GM23338 (cell line): ENCODE measurements at regions not wholly inside any gene's neighbourhood (a gene's known extent, or its start where the extent isn't known, plus 50 kb on each side); places are given as distances from the start of the nearest gene placed in this dataset.

ENCODE experiments used
- ATAC-seq: fragments of 200-7000 bp; cut with Tn5 transposase; 3 replicates; pipeline ENCODE4 v1.9.1; 2020
- DNase-seq: peaks from one replicate; pipeline ENCODE4 v3.0.0-alpha.2; 2015; ENCODE audit warnings: low spot score
- H2AFZ ChIP-seq: fragments of 200-600 bp; sonication (generic); 2 replicates; pipeline ENCODE4 v1.8.0; 2016; ENCODE audit warnings: antibody characterized with exemption, mild to moderate bottlenecking, moderate library complexity
- H3F3A ChIP-seq: fragments of 200-600 bp; sonication (generic); replicated peaks from 2 replicates; pipeline ENCODE4 v1.8.0; 2017; ENCODE audit warnings: antibody characterized with exemption, mixed run types, low read depth
- H3K27ac ChIP-seq: fragments of 200-600 bp; sonication (generic); 2 replicates; pipeline ENCODE4 v1.6.1; 2016; ENCODE audit warnings: low read depth
- H3K27me3 ChIP-seq: fragments of 200-600 bp; sonication (generic); 2 replicates; pipeline ENCODE4 v1.8.0; 2016; ENCODE audit warnings: mild to moderate bottlenecking, mixed run types, moderate library complexity; ENCODE audit not compliant: insufficient read depth
- H3K36me3 ChIP-seq: fragments of 200-600 bp; sonication (generic); 2 replicates; pipeline ENCODE4 v1.8.0; 2016; ENCODE audit warnings: mild to moderate bottlenecking; ENCODE audit not compliant: insufficient read depth
- H3K4me1 ChIP-seq: fragments of 200-600 bp; sonication (generic); 2 replicates; pipeline ENCODE4 v1.8.0; 2016; ENCODE audit warnings: mild to moderate bottlenecking, moderate library complexity; ENCODE audit not compliant: insufficient read depth
- H3K4me2 ChIP-seq: fragments of 200-600 bp; sonication (generic); 2 replicates; pipeline ENCODE4 v1.7.1; 2017; ENCODE audit warnings: mixed run types
- H3K4me3 ChIP-seq: fragments of 200-600 bp; sonication (generic); 2 replicates; pipeline ENCODE4 v1.6.1; 2016; ENCODE audit warnings: mixed run types
- H3K79me2 ChIP-seq: fragments of 200-600 bp; sonication (generic); replicated peaks from 2 replicates; pipeline ENCODE4 v1.8.0; 2017; ENCODE audit warnings: mild to moderate bottlenecking; ENCODE audit not compliant: insufficient read depth
- H3K9me2 ChIP-seq: fragments of 200-600 bp; sonication (generic); 2 replicates; pipeline ENCODE4 v1.8.0; 2017; ENCODE audit not compliant: insufficient read depth
- H4K20me1 ChIP-seq: fragments of 200-600 bp; sonication (generic); replicated peaks from 2 replicates; pipeline ENCODE4 v1.8.0; 2017; ENCODE audit warnings: mild to moderate bottlenecking; ENCODE audit not compliant: insufficient read depth
- H3K27ac Mint-ChIP-seq: 2 replicates; pipeline ENCODE4 v1.8.0; 2020; ENCODE audit warnings: inconsistent platforms, mild to moderate bottlenecking, moderate library complexity, mixed read lengths
- H3K27me3 Mint-ChIP-seq: 3 replicates; pipeline ENCODE4 v1.8.0; 2022; ENCODE audit warnings: low read depth, mild to moderate bottlenecking, moderate library complexity, mixed read lengths, inconsistent platforms; ENCODE audit not compliant: insufficient read depth, poor library complexity
- H3K36me3 Mint-ChIP-seq: 3 replicates; pipeline ENCODE4 v1.8.0; 2021; ENCODE audit warnings: low read depth, mild to moderate bottlenecking, inconsistent platforms, moderate library complexity, mixed read lengths
- H3K4me1 Mint-ChIP-seq: 3 replicates; pipeline ENCODE4 v1.8.0; 2020; ENCODE audit warnings: mild to moderate bottlenecking, inconsistent platforms, mixed read lengths
- H3K4me3 Mint-ChIP-seq: 3 replicates; pipeline ENCODE4 v1.8.0; 2021; ENCODE audit warnings: moderate library complexity, mild to moderate bottlenecking, inconsistent platforms, mixed read lengths
- H3K9me3 Mint-ChIP-seq: 3 replicates; pipeline ENCODE4 v1.8.0; 2020; ENCODE audit warnings: moderate library complexity, mild to moderate bottlenecking, inconsistent platforms, mixed read lengths
- ETS1 ChIP-seq: IDR thresholded peaks from 2 replicates; pipeline ENCODE4 v1.6.1; 2016; ENCODE audit warnings: antibody characterized with exemption
- EZH2 ChIP-seq: fragments of 200-600 bp; sonication (generic); IDR thresholded peaks from one replicate; pipeline ENCODE4 v1.8.0; 2017; ENCODE audit warnings: antibody characterized with exemption, mild to moderate bottlenecking, low read depth; ENCODE audit not compliant: unreplicated experiment
- EZH2phosphoT487 ChIP-seq: fragments of 200-600 bp; sonication (generic); IDR thresholded peaks from one replicate; pipeline ENCODE4 v1.8.1; 2018; ENCODE audit warnings: antibody characterized with exemption; ENCODE audit not compliant: unreplicated experiment
- NANOG ChIP-seq: IDR thresholded peaks from 2 replicates; pipeline ENCODE4 v1.6.1; 2016; ENCODE audit warnings: antibody characterized with exemption, borderline replicate concordance
- ZNF114 ChIP-seq: fragments of 250-450 bp; sonication (Bioruptor Pico); IDR thresholded peaks from 2 replicates; pipeline ENCODE4 v1.5.0; 2020; ENCODE audit warnings: mild to moderate bottlenecking, moderate library complexity
- ZNF331 ChIP-seq: fragments of 250-450 bp; sonication (Bioruptor Pico); IDR thresholded peaks from 2 replicates; pipeline ENCODE4 v1.5.0; 2020; ENCODE audit warnings: low read depth, mild to moderate bottlenecking, moderate library complexity
- ZNF462 ChIP-seq: fragments of 250-450 bp; sonication (Bioruptor Pico); IDR thresholded peaks from 2 replicates; pipeline ENCODE4 v1.5.0; 2020; ENCODE audit warnings: mild to moderate bottlenecking, moderate library complexity

- H3K27me3 ChIP-seq, result no peaks in the 10 kb centered on the region
- H3K4me2 ChIP-seq, result no peak overlapping the region
- DNase-seq (no peak), ATAC-seq (no peak)
- H3K27me3 Mint-ChIP-seq, result peaks cover 4% of the 10 kb centered on the region
- H3K4me1 ChIP-seq, result no peaks in the 10 kb centered on the region
- H3K27ac Mint-ChIP-seq, result no peak overlapping the region
- no peaks in the 10 kb centered on the region for H3K4me1 Mint-ChIP-seq
- H3F3A ChIP-seq, result no peaks in the 10 kb centered on the region
- no peaks in the 10 kb centered on the region for H3K79me2 ChIP-seq
- no peak overlapping the region for H3K4me3 ChIP-seq
- H4K20me1 ChIP-seq, result no peaks in the 10 kb centered on the region
- no peak overlapping the region for H3K27ac ChIP-seq
- no peaks in the 10 kb centered on the region for H3K36me3 ChIP-seq
- 0 out of 3 replicates have a peak, but pooled peaks cover 2% of the 10 kb centered on the region for H3K36me3 Mint-ChIP-seq
- H2AFZ ChIP-seq, result no peak overlapping the region
- H3K9me3 Mint-ChIP-seq, result peaks cover 68% of the 10 kb centered on the region
- TF ChIP-seq ETS1, result no peak
- TF ChIP-seq ZNF331 (CRISPR knock-in tag), result no peak
- TF ChIP-seq NANOG, result no peak
- no peak for TF ChIP-seq ZNF114 (CRISPR knock-in tag)
- no peak for TF ChIP-seq EZH2
- TF ChIP-seq EZH2phosphoT487, result no peak
- no peak for TF ChIP-seq ZNF462 (CRISPR knock-in tag)
- no peaks in the 10 kb centered on the region for H3K9me2 ChIP-seq
- no peak overlapping the region for H3K4me3 Mint-ChIP-seq
Observed at GRCh38 chr15:46277451-46277850, 642.6 kb downstream of the SQOR start.
